ENCODE measurements at regions not wholly inside any gene's neighbourhood (a gene's known extent, or its start where the extent isn't known, plus 50 kb on each side); places are given as distances from the start of the nearest gene placed in this dataset.

DNA sequence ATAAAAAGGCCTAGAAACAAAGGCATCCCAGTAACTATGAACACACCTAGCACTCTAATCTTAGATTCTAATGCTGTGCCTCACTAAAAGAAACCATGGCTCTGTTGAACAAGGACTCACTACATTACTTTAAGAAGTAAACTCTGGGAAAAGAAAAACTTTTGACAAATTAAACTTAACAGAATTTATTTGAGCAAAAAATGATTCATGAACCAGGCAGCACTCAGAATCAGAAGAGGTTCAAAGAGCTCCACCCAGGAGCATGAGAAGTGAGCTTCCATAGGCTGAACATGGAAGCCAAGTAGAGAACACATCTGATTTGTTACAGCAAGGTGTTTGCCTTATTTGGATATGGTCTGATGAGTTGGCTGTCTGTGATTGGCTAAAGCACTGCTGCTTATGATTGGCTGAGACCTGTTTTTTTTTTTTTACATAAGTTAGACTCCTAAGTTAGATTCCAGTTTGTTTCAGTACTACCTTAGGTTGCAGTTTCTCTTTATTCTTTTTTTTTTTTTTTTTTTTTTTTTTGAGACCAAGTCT is 343.6 kb upstream of the SASH1 start:
- Histone ChIP-seq H3K9me3 (replicated peaks in 1 of 2; ENCODE audit: control insufficient read depth in 1 of 2, insufficient read depth in 1 of 2, low read length in 2 of 2) (peaks cover 0 to 8% of the 10 kb centered on the region in 2 donors), H3K27ac (ENCODE audit: low read depth in 1 of 2, low read length in 2 of 2) (no peak overlapping the region), H3K36me3 (replicated peaks in 1 of 2; ENCODE audit: control insufficient read depth in 1 of 2, insufficient read depth in 2 of 2, low read length in 2 of 2) (no peaks in the 10 kb centered on the region), H3K4me2 (replicated peaks; ENCODE audit: extremely low read depth, low read length, poor library complexity, severe bottlenecking) (no peak overlapping the region), H3K4me1 (ENCODE audit: control insufficient read depth in 1 of 2, insufficient read depth in 2 of 2, low read length in 2 of 2) (no peaks in the 10 kb centered on the region), H3K9ac (ENCODE audit: insufficient read depth, low read length, poor library complexity, severe bottlenecking) (no peak overlapping the region), H2AFZ (ENCODE audit: insufficient read depth, low read depth, low read length, poor library complexity, severe bottlenecking) (no peak overlapping the region), H3K27me3 (ENCODE audit: control insufficient read depth in 2 of 2, insufficient read depth in 2 of 2, low read length in 2 of 2) (no peaks in the 10 kb centered on the region), H3K79me2 (ENCODE audit: insufficient read depth, low read length) (no peaks in the 10 kb centered on the region), H4K20me1 (ENCODE audit: insufficient read depth, low read length) (no peaks in the 10 kb centered on the region), H3K4me3 (replicated peaks in 1 of 3; ENCODE audit: low read depth in 2 of 3, low read length in 3 of 3) (no peak overlapping the region)
- Mint-ChIP-seq H3K27me3 (ENCODE audit: low read depth in 3 of 3) (peaks cover 0 to 2% (median 0%) of the 10 kb centered on the region in 3 donors), H3K9me3 (peaks cover 0 to 12% (median 4%) of the 10 kb centered on the region in 7 donors), H3K4me1 (no peaks in the 10 kb centered on the region), H3K36me3 (no peaks in the 10 kb centered on the region), H3K4me3 (no peak overlapping the region), H3K27ac (no peak overlapping the region)
- no peak for DNase-seq
- intact Hi-C loops (cut with micrococcal nuclease) = no loop called here
- TF ChIP-seq, protein P1, sequence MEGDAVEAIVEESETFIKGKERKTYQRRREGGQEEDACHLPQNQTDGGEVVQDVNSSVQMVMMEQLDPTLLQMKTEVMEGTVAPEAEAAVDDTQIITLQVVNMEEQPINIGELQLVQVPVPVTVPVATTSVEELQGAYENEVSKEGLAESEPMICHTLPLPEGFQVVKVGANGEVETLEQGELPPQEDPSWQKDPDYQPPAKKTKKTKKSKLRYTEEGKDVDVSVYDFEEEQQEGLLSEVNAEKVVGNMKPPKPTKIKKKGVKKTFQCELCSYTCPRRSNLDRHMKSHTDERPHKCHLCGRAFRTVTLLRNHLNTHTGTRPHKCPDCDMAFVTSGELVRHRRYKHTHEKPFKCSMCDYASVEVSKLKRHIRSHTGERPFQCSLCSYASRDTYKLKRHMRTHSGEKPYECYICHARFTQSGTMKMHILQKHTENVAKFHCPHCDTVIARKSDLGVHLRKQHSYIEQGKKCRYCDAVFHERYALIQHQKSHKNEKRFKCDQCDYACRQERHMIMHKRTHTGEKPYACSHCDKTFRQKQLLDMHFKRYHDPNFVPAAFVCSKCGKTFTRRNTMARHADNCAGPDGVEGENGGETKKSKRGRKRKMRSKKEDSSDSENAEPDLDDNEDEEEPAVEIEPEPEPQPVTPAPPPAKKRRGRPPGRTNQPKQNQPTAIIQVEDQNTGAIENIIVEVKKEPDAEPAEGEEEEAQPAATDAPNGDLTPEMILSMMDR (IDR thresholded peaks at IDR 0.05) = no peak

GRCh38 chr6:148001844-148002642 is 340.6 kb upstream of the SASH1 start:
- Histone ChIP-seq H3K79me2 (ENCODE audit: insufficient read depth, low read length) (no peaks in the 10 kb centered on the region), H3K4me1 (ENCODE audit: control insufficient read depth in 1 of 2, insufficient read depth in 2 of 2, low read length in 2 of 2) (no peaks in the 10 kb centered on the region), H4K20me1 (ENCODE audit: insufficient read depth, low read length) (no peaks in the 10 kb centered on the region), H3K9ac (ENCODE audit: insufficient read depth, low read length, poor library complexity, severe bottlenecking) (no peak overlapping the region), H3K27me3 (ENCODE audit: control insufficient read depth in 2 of 2, insufficient read depth in 2 of 2, low read length in 2 of 2) (no peaks in the 10 kb centered on the region), H2AFZ (ENCODE audit: insufficient read depth, low read depth, low read length, poor library complexity, severe bottlenecking) (no peak overlapping the region), H3K27ac (ENCODE audit: low read depth in 1 of 2, low read length in 2 of 2) (no peak overlapping the region), H3K4me2 (replicated peaks; ENCODE audit: extremely low read depth, low read length, poor library complexity, severe bottlenecking) (no peak overlapping the region), H3K4me3 (replicated peaks in 1 of 3; ENCODE audit: low read depth in 2 of 3, low read length in 3 of 3) (no peak overlapping the region), H3K36me3 (replicated peaks in 1 of 2; ENCODE audit: control insufficient read depth in 1 of 2, insufficient read depth in 2 of 2, low read length in 2 of 2) (no peaks in the 10 kb centered on the region), H3K9me3 (replicated peaks in 1 of 2; ENCODE audit: control insufficient read depth in 1 of 2, insufficient read depth in 1 of 2, low read length in 2 of 2) (peaks cover 0 to 14% of the 10 kb centered on the region in 2 donors)
- Mint-ChIP-seq H3K27ac (no peak overlapping the region), H3K4me3 (no peak overlapping the region), H3K27me3 (ENCODE audit: low read depth in 3 of 3) (no peaks in the 10 kb centered on the region), H3K9me3 (peaks cover 0 to 15% (median 8%) of the 10 kb centered on the region in 7 donors), H3K36me3 (no peaks in the 10 kb centered on the region), H3K4me1 (no peaks in the 10 kb centered on the region)
- DNase-seq = no peak
- TF ChIP-seq, protein P1 (IDR thresholded peaks at IDR 0.05) = no peak
- intact Hi-C loops (cut with micrococcal nuclease) = no loop called here
- 96% methylated on average over 4 of the region's 7 CpGs for WGBS (ENCODE audit: insufficient coverage)
